ENCODE measurements at regions not wholly inside any gene's neighbourhood (a gene's known extent, or its start where the extent isn't known, plus 50 kb on each side); places are given as distances from the start of the nearest gene placed in this dataset.
"Not testable (repeated sequence)": the region's sequence is repeated elsewhere in the genome, so short reads cannot be mapped to it uniquely, and the experiment has no call there.

- no peak for DNase-seq (ENCODE audit: low spot score)
- in situ Hi-C loops (cut with MboI; ENCODE audit: low sequenced_read_pairs, unreplicated experiment), result no loop called here
- TF ChIP-seq CTCF (IDR thresholded peaks at IDR 0.05; ENCODE audit: borderline replicate concordance, control extremely low read depth, extremely low read depth, insufficient read depth, missing control alignments), result no peak
Measured at GRCh38 chr5:88085462-88085861, 183.2 kb downstream of the TMEM161B start.

- DNase-seq (ENCODE audit: low spot score), result no peak
- TF ChIP-seq CTCF (IDR thresholded peaks at IDR 0.05; ENCODE audit: borderline replicate concordance, control extremely low read depth, extremely low read depth, insufficient read depth, missing control alignments), result no peak
- in situ Hi-C loops (cut with MboI; ENCODE audit: low sequenced_read_pairs, unreplicated experiment), result no loop called here
Measured at GRCh38 chr5:88081877-88082276, 186.8 kb downstream of the TMEM161B start.

- TF ChIP-seq CTCF (IDR thresholded peaks at IDR 0.05; ENCODE audit: borderline replicate concordance, control extremely low read depth, extremely low read depth, insufficient read depth, missing control alignments), result no peak
- DNase-seq (ENCODE audit: low spot score), result no peak
- in situ Hi-C loops (cut with MboI; ENCODE audit: low sequenced_read_pairs, unreplicated experiment), result no loop called here
Measured at GRCh38 chr5:88063813-88064212, 204.8 kb downstream of the TMEM161B start.

- no peak for TF ChIP-seq CTCF (IDR thresholded peaks at IDR 0.05; ENCODE audit: borderline replicate concordance, control extremely low read depth, extremely low read depth, insufficient read depth, missing control alignments)
- no peak for DNase-seq (ENCODE audit: low spot score)
- in situ Hi-C loops (cut with MboI; ENCODE audit: low sequenced_read_pairs, unreplicated experiment), result no loop called here
Measured at GRCh38 chr5:88060194-88060593, 208.5 kb downstream of the TMEM161B start.

- in situ Hi-C loops (cut with MboI; ENCODE audit: low sequenced_read_pairs, unreplicated experiment), result no loop called here
- no peak for TF ChIP-seq CTCF (IDR thresholded peaks at IDR 0.05; ENCODE audit: borderline replicate concordance, control extremely low read depth, extremely low read depth, insufficient read depth, missing control alignments)
- DNase-seq (ENCODE audit: low spot score), result no peak
Measured at GRCh38 chr5:88058625-88059024, 210.0 kb downstream of the TMEM161B start.

GRCh38 chr5:88052468-88052867, 216.2 kb downstream of the TMEM161B start:
- in situ Hi-C loops (cut with MboI; ENCODE audit: low sequenced_read_pairs, unreplicated experiment); DNase-seq (ENCODE audit: low spot score): not testable (repeated sequence)

- no peak for TF ChIP-seq CTCF (IDR thresholded peaks at IDR 0.05; ENCODE audit: borderline replicate concordance, control extremely low read depth, extremely low read depth, insufficient read depth, missing control alignments)
- in situ Hi-C loops (cut with MboI; ENCODE audit: low sequenced_read_pairs, unreplicated experiment), result no loop called here
- DNase-seq (ENCODE audit: low spot score), result no peak
Measured at GRCh38 chr5:88051148-88051547, 217.5 kb downstream of the TMEM161B start.

All from GM13976 (cell line).